Esophagus muscularis mucosa (tissue), 4 donors: ENCODE measurements at regions not wholly inside any gene's neighbourhood (a gene's known extent, or its start where the extent isn't known, plus 50 kb on each side); places are given as distances from the start of the nearest gene placed in this dataset.
"Not testable (repeated sequence)": the region's sequence is repeated elsewhere in the genome, so short reads cannot be mapped to it uniquely, and the experiment has no call there.

Experiments
- DNase-seq: peaks from one replicate; pipeline ENCODE4 v3.0.0-alpha.2; 2017; ENCODE audit errors: extremely low spot score
- H3K27ac ChIP-seq, 4 donors: fragments of 200-600 bp; sonication (generic); replicated peaks in 1 of 4; 1 replicate in 3 of 4; 2 replicates in 1 of 4; pipeline ENCODE4 v1.5.1; 2016 to 2019; ENCODE audit warnings: mild to moderate bottlenecking in 1 of 4
- H3K27me3 ChIP-seq, 4 donors: fragments of 200-600 bp; sonication (generic); one replicate each; pipeline versions ENCODE4 v1.5.1 to v1.6.0; 2016 to 2019
- H3K36me3 ChIP-seq, 4 donors: fragments of 200-600 bp; sonication (generic); one replicate each; pipeline ENCODE4 v1.5.1; 2016 to 2019
- H3K4me1 ChIP-seq, 4 donors: fragments of 200-600 bp; sonication (generic); one replicate each; pipeline ENCODE4 v1.5.1; 2016 to 2019
- H3K4me3 ChIP-seq, 4 donors: fragments of 200-600 bp; sonication (generic); 1 replicate in 2 of 4; 2 replicates in 2 of 4; pipeline ENCODE4 v1.5.1; 2016 to 2019; ENCODE audit warnings: mild to moderate bottlenecking in 4 of 4, moderate library complexity in 1 of 4
- H3K9me3 ChIP-seq, 4 donors: fragments of 200-600 bp; sonication (generic); 1 replicate in 3 of 4; 2 replicates in 1 of 4; pipeline ENCODE4 v1.5.1; 2016 to 2019
- CTCF ChIP-seq, 3 experiments: fragments of 200-600 bp in 2 of 3; fragments of 450-650 bp in 1 of 3; sonication (generic) in 2 of 3; IDR thresholded peaks; one replicate each; pipeline ENCODE4 v1.5.1; 2017 to 2019; ENCODE audit warnings: antibody characterized with exemption in 3 of 3, mild to moderate bottlenecking in 2 of 3, moderate library complexity in 1 of 3
- EP300 ChIP-seq: sonication (generic); formaldehyde crosslinking; IDR thresholded peaks from one replicate; pipeline ENCODE4 v1.6.1; 2017; ENCODE audit warnings: antibody characterized with exemption
- POLR2A ChIP-seq: fragments of 450-650 bp; IDR thresholded peaks from one replicate; pipeline ENCODE4 v1.6.1; 2017; ENCODE audit warnings: antibody characterized with exemption, moderate library complexity, mild to moderate bottlenecking, low read depth
- POLR2AphosphoS5 ChIP-seq, 2 donors: sonication (generic); formaldehyde crosslinking; IDR thresholded peaks; one replicate each; pipeline ENCODE4 v1.6.1; 2017; ENCODE audit warnings: antibody characterized with exemption in 2 of 2
- WGBS: methylation state at CpG from one replicate; pipeline ENCODE4 v1.1.5; 2018; 5-methylcytosine and 5-hydroxymethylcytosine counted together
- intact Hi-C: fragments of 100-400 bp; cut with DNase I; formaldehyde crosslinking; loops from one replicate; pipeline ENCODE4 v1.15.1; 2023

- Histone ChIP-seq H3K27me3 (no peaks in the 10 kb centered on the region), H3K4me3 (no peak overlapping the region), H3K36me3 (no peaks in the 10 kb centered on the region), H3K27ac (no peak overlapping the region), H3K4me1 (no peaks in the 10 kb centered on the region), H3K9me3 (no peaks in the 10 kb centered on the region)
- intact Hi-C loops: no loop called here
- no peak for TF ChIP-seq POLR2AphosphoS5 (IDR thresholded peaks at IDR 0.05)
- TF ChIP-seq EP300: no peak
- TF ChIP-seq CTCF (IDR thresholded peaks at IDR 0.05): no peak
- TF ChIP-seq POLR2A: no peak
- WGBS: 82% methylated on average over 3 of the region's 3 CpGs
- DNase-seq: no peak
Observed at GRCh38 chr12:91717804-91718203, 427.8 kb downstream of the BTG1 start.

- H3K9me3 ChIP-seq, DNase-seq, H3K27me3 ChIP-seq, H3K36me3 ChIP-seq, H3K4me1 ChIP-seq, H3K4me3 ChIP-seq, intact Hi-C loops, H3K27ac ChIP-seq: not testable (repeated sequence)
- 85% methylated on average over 2 of the region's 2 CpGs for WGBS
Observed at GRCh38 chr12:91711925-91712324, 433.7 kb downstream of the BTG1 start.

GRCh38 chr12:91706466-91706865 lies 439.2 kb downstream of the BTG1 start:
- Histone ChIP-seq H3K27me3 (no peaks in the 10 kb centered on the region), H3K4me3 (no peak overlapping the region), H3K4me1 (peaks cover 0 to 11% (median 2%) of the 10 kb centered on the region in 4 donors), H3K36me3 (no peaks in the 10 kb centered on the region), H3K9me3 (no peaks in the 10 kb centered on the region), H3K27ac (no peak overlapping the region)
- WGBS: 27% methylated on average over 1 of the region's 1 CpG
- intact Hi-C loops: no loop called here
- no peak for DNase-seq
- TF ChIP-seq POLR2AphosphoS5 (IDR thresholded peaks at IDR 0.05): no peak
- no peak for TF ChIP-seq EP300
- no peak for TF ChIP-seq POLR2A
- no peak for TF ChIP-seq CTCF (IDR thresholded peaks at IDR 0.05)

GRCh38 chr12:91704446-91704845 lies 441.2 kb downstream of the BTG1 start:
- H3K9me3 ChIP-seq: no peaks in the 10 kb centered on the region
- no peak overlapping the region for H3K27ac ChIP-seq
- WGBS: 35% methylated on average over 2 of the region's 2 CpGs
- no peaks in the 10 kb centered on the region for H3K36me3 ChIP-seq
- H3K27me3 ChIP-seq: no peaks in the 10 kb centered on the region
- DNase-seq: no peak
- H3K4me3 ChIP-seq: no peak overlapping the region
- intact Hi-C loops: no loop called here
- peaks cover 0 to 11% (median 2%) of the 10 kb centered on the region in 4 donors for H3K4me1 ChIP-seq
- TF ChIP-seq POLR2A: no peak
- TF ChIP-seq POLR2AphosphoS5 (IDR thresholded peaks at IDR 0.05): no peak
- TF ChIP-seq CTCF (IDR thresholded peaks at IDR 0.05): no peak
- TF ChIP-seq EP300: no peak

GRCh38 chr12:91703491-91704283 lies 442.0 kb downstream of the BTG1 start:
- Histone ChIP-seq H3K4me3 (no peak overlapping the region), H3K4me1 (peaks cover 0 to 11% (median 2%) of the 10 kb centered on the region in 4 donors), H3K9me3 (peaks cover 0 to under 1% (median 0%) of the 10 kb centered on the region in 4 donors), H3K27me3 (no peaks in the 10 kb centered on the region), H3K36me3 (no peaks in the 10 kb centered on the region), H3K27ac (no peak overlapping the region)
- TF ChIP-seq EP300 (no peak), POLR2A (no peak), CTCF (IDR thresholded peaks at IDR 0.05) (no peak), POLR2AphosphoS5 (IDR thresholded peaks at IDR 0.05) (no peak)
- DNase-seq: no peak
- intact Hi-C loops: no loop called here
- 75% methylated on average over 2 of the region's 2 CpGs for WGBS
